HCT116 (cell line): ENCODE measurements at regions not wholly inside any gene's neighbourhood (a gene's known extent, or its start where the extent isn't known, plus 50 kb on each side); places are given as distances from the start of the nearest gene placed in this dataset.

Experiments used
- EGR1 ChIP-seq: IDR thresholded peaks from 2 replicates; pipeline ENCODE4 v1.6.1; 2012; ENCODE audit warnings: low read depth
- EZH2 ChIP-seq: fragments of 200-600 bp; sonication (generic); IDR thresholded peaks from 2 replicates; pipeline ENCODE4 v1.6.1; 2017; ENCODE audit warnings: antibody characterized with exemption, mixed run types
- POLR2A ChIP-seq: IDR thresholded peaks from 2 replicates; pipeline ENCODE4 v1.7.0; 2011; ENCODE audit warnings: borderline replicate concordance; ENCODE audit not compliant: insufficient read depth, insufficient read length; ENCODE audit errors: extremely low read depth
- POLR2AphosphoS5 ChIP-seq: IDR thresholded peaks from 2 replicates; pipeline ENCODE4 v1.6.1; 2011; ENCODE audit warnings: mild to moderate bottlenecking, low read depth, low read length, moderate library complexity
- RAD21 ChIP-seq: IDR thresholded peaks from 2 replicates; pipeline ENCODE4 v1.6.1; 2012; ENCODE audit warnings: low read depth, mild to moderate bottlenecking
- SRF ChIP-seq: IDR thresholded peaks from 2 replicates; pipeline ENCODE4 v1.6.1; 2012; ENCODE audit warnings: low read depth
- TCF7L2 ChIP-seq: IDR thresholded peaks from 2 replicates; pipeline ENCODE4 v1.7.0; 2011; ENCODE audit warnings: borderline replicate concordance, inconsistent platforms; ENCODE audit not compliant: insufficient read depth, insufficient read length; ENCODE audit errors: extremely low read depth
- YY1 ChIP-seq: IDR thresholded peaks from 2 replicates; pipeline ENCODE4 v1.6.1; 2011; ENCODE audit warnings: low read length, low read depth, moderate library complexity, mild to moderate bottlenecking; ENCODE audit not compliant: insufficient replicate concordance; ENCODE audit errors: extremely low read depth
- ZFX ChIP-seq: fragments of 450-650 bp; IDR thresholded peaks from 2 replicates; pipeline ENCODE4 v1.6.1; 2017
- ZNF274 ChIP-seq: fragments of 200-500 bp; sonication (Bioruptor generic); IDR thresholded peaks from 2 replicates; pipeline ENCODE4 v1.6.1; 2014; ENCODE audit warnings: mild to moderate bottlenecking, low read depth, low read length, inconsistent platforms
- TF ChIP-seq, protein P1 (sequence below), 3 experiments: fragments of 200-600 bp in 1 of 3; sonication (generic) in 1 of 3; IDR thresholded peaks in 2 of 3; conservative IDR thresholded peaks in 1 of 3; 2 replicates each; pipeline ENCODE4 v1.5.1; 2012 to 2017; ENCODE audit warnings: low read depth in 2 of 3, low read length in 2 of 3, antibody characterized with exemption in 1 of 3, borderline replicate concordance in 1 of 3, control low read depth in 1 of 3, mild to moderate bottlenecking in 1 of 3, mixed read lengths in 1 of 3, mixed run types in 1 of 3, moderate library complexity in 1 of 3; ENCODE audit not compliant: insufficient read depth in 1 of 3

DNA sequence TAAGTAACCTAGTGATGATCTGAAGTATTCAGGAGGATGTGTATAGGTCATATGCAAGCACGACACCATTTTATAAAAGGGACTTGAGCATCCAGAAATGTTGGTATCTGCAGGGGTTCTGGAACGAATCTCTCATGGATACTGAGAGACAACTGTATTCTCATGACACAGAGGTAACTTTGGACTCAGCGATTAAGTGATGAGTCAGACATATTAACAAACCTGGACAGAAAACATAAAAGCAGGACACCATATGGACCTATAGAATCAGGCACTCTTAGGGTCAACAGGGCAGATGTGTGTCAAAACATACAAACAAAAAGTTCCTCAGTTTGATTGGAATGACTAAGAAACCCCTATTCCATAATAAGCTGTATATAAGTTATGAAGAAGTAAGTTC lies 248.1 kb downstream of the ANKRD7 start:
- TF ChIP-seq, protein P1, sequence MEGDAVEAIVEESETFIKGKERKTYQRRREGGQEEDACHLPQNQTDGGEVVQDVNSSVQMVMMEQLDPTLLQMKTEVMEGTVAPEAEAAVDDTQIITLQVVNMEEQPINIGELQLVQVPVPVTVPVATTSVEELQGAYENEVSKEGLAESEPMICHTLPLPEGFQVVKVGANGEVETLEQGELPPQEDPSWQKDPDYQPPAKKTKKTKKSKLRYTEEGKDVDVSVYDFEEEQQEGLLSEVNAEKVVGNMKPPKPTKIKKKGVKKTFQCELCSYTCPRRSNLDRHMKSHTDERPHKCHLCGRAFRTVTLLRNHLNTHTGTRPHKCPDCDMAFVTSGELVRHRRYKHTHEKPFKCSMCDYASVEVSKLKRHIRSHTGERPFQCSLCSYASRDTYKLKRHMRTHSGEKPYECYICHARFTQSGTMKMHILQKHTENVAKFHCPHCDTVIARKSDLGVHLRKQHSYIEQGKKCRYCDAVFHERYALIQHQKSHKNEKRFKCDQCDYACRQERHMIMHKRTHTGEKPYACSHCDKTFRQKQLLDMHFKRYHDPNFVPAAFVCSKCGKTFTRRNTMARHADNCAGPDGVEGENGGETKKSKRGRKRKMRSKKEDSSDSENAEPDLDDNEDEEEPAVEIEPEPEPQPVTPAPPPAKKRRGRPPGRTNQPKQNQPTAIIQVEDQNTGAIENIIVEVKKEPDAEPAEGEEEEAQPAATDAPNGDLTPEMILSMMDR (IDR thresholded peaks at IDR 0.05 in 2 of 3, conservative IDR thresholded peaks at IDR 0.05 in 1 of 3; ENCODE audit: borderline replicate concordance in 1 of 3, insufficient read depth in 1 of 3, low read depth in 2 of 3, low read length in 2 of 3) = no peak
- TF ChIP-seq ZFX = no peak
- TF ChIP-seq POLR2AphosphoS5 = no peak
- no peak for TF ChIP-seq TCF7L2
- TF ChIP-seq EGR1 = no peak
- TF ChIP-seq EZH2 = no peak
- TF ChIP-seq ZNF274 = no peak
- no peak for TF ChIP-seq YY1
- no peak for TF ChIP-seq RAD21
- no peak for TF ChIP-seq SRF
- no peak for TF ChIP-seq POLR2A
